GM12878 (cell line): ENCODE measurements at regions not wholly inside any gene's neighbourhood (a gene's known extent, or its start where the extent isn't known, plus 50 kb on each side); places are given as distances from the start of the nearest gene placed in this dataset.

Source experiments
- ATAC-seq: fragments of 200-7000 bp; cut with Tn5 transposase; 3 replicates; pipeline ENCODE4 v1.9.1; 2020; ENCODE audit warnings: mild to moderate bottlenecking, moderate library complexity
- BruUV-seq: library from RNA; stranded (reverse); fragments of 400-500 nt; replicated peaks from 2 replicates; lab custom pipeline; 2021; lab: Mats Ljungman, UMichigan
- CTCF ChIA-PET: fragments of 300-600 bp; sonication (Branson Sonifier 250); formaldehyde crosslinking; extraction: SDS; loops from one replicate; lab custom pipeline; 2021; ENCODE audit warnings: inconsistent platforms; lab: Yijun Ruan, JAX
- POLR2A ChIA-PET: fragments of 350-600 bp; formaldehyde crosslinking; extraction: SDS; loops from one replicate; lab custom pipeline; 2021; ENCODE audit warnings: inconsistent platforms; lab: Charles Lee
- RAD21 ChIA-PET: fragments of 300-600 bp; sonication (Branson Sonifier 250); formaldehyde crosslinking; loops from one replicate; lab custom pipeline; 2023; ENCODE audit warnings: antibody characterized with exemption; ENCODE audit not compliant: unreplicated experiment; lab: Charles Lee
- SMC1A ChIA-PET: fragments of 300-600 bp; sonication (Branson Sonifier 250); formaldehyde crosslinking; loops from one replicate; lab custom pipeline; 2023; ENCODE audit not compliant: unreplicated experiment, uncharacterized antibody; lab: Charles Lee
- DNase-seq: peaks from one replicate; pipeline ENCODE4 v3.0.0-alpha.2; 2011; ENCODE audit warnings: low read depth, low spot score
- FAIRE-seq: peaks from 3 replicates; lab custom pipeline; 2011; peaks lifted over from hg19 to GRCh38; lab: Jason Lieb, UNC
- H2AFZ ChIP-seq: 2 replicates; pipeline ENCODE4 v1.6.0; 2011; ENCODE audit warnings: low read depth, low read length, control low read depth; ENCODE audit not compliant: control insufficient read depth
- H3K27ac ChIP-seq: 2 replicates; pipeline ENCODE4 v1.5.1; 2011; ENCODE audit warnings: control low read depth; ENCODE audit not compliant: control insufficient read depth, insufficient read depth
- H3K27me3 ChIP-seq, 2 experiments: replicated peaks in 1 of 2; 2 replicates each; pipeline versions ENCODE4 v1.6.0 to v1.6.1; 2011; ENCODE audit warnings: low read length in 1 of 2; ENCODE audit not compliant: control insufficient read depth in 2 of 2, insufficient read depth in 2 of 2
- H3K36me3 ChIP-seq, 2 experiments: 2 replicates each; pipeline ENCODE4 v1.5.1; 2011; ENCODE audit warnings: low read length in 1 of 2; ENCODE audit not compliant: control insufficient read depth in 2 of 2, insufficient read depth in 2 of 2
- H3K4me1 ChIP-seq: 2 replicates; pipeline ENCODE4 v1.6.1; 2011; ENCODE audit warnings: mild to moderate bottlenecking, low read length, moderate library complexity, mixed read lengths; ENCODE audit not compliant: control insufficient read depth, insufficient read depth
- H3K4me2 ChIP-seq: 2 replicates; pipeline ENCODE4 v1.6.0; 2011; ENCODE audit warnings: control low read depth; ENCODE audit not compliant: control insufficient read depth, insufficient read depth
- H3K4me3 ChIP-seq: fragments of 200-600 bp; sonication (generic); 2 replicates; pipeline ENCODE4 v1.5.1; 2016
- H3K79me2 ChIP-seq: 2 replicates; pipeline ENCODE4 v1.6.0; 2011; ENCODE audit warnings: low read length; ENCODE audit not compliant: control insufficient read depth, insufficient read depth
- H3K9ac ChIP-seq: 2 replicates; pipeline ENCODE4 v1.8.0; 2011; ENCODE audit warnings: low read length, control low read depth, mixed read lengths; ENCODE audit not compliant: control insufficient read depth, insufficient read depth
- H3K9me3 ChIP-seq: replicated peaks from 3 replicates; pipeline ENCODE4 v1.5.1; 2011; ENCODE audit warnings: mild to moderate bottlenecking, low read length; ENCODE audit not compliant: control insufficient read depth, insufficient read depth
- H4K20me1 ChIP-seq: 2 replicates; pipeline ENCODE4 v1.6.0; 2011; ENCODE audit not compliant: control insufficient read depth, insufficient read depth
- ATF3 ChIP-seq: IDR thresholded peaks from 2 replicates; pipeline ENCODE4 v1.6.1; 2011; ENCODE audit warnings: low read depth, mild to moderate bottlenecking, low read length, moderate library complexity, borderline replicate concordance; ENCODE audit errors: extremely low read depth
- CHD2 ChIP-seq: IDR thresholded peaks from 2 replicates; pipeline ENCODE4 v1.6.1; 2011; ENCODE audit warnings: low read depth, low read length, improper control_type of control experiment, borderline replicate concordance
- HCFC1 ChIP-seq: fragments of 150-350 bp; IDR thresholded peaks from 2 replicates; pipeline ENCODE4 v1.6.1; 2014; ENCODE audit warnings: low read length
- IRF3 ChIP-seq: fragments of 450-650 bp; IDR thresholded peaks from 2 replicates; pipeline ENCODE4 v1.6.1; 2014; ENCODE audit warnings: mild to moderate bottlenecking
- IRF5 ChIP-seq: fragments of 450-650 bp; IDR thresholded peaks from 2 replicates; pipeline ENCODE4 v1.6.1; 2017; ENCODE audit warnings: borderline replicate concordance
- NBN ChIP-seq: fragments of 450-650 bp; IDR thresholded peaks from 2 replicates; pipeline ENCODE4 v1.6.1; 2016
- PAX5 ChIP-seq: IDR thresholded peaks from 2 replicates; pipeline ENCODE4 v1.6.1; 2011; ENCODE audit warnings: low read depth, low read length, borderline replicate concordance
- PML ChIP-seq: IDR thresholded peaks from 2 replicates; pipeline ENCODE4 v1.6.1; 2012; ENCODE audit warnings: low read length, inconsistent platforms
- REST ChIP-seq: IDR thresholded peaks from 2 replicates; pipeline ENCODE4 v1.6.1; 2012; ENCODE audit warnings: mild to moderate bottlenecking, low read depth, low read length
- SPI1 ChIP-seq: IDR thresholded peaks from 2 replicates; pipeline ENCODE4 v1.6.1; 2011; ENCODE audit warnings: low read depth, mild to moderate bottlenecking, low read length, moderate library complexity, borderline replicate concordance; ENCODE audit not compliant: insufficient read depth
- SRF ChIP-seq, 2 experiments: IDR thresholded peaks; 2 replicates each; pipeline ENCODE4 v1.6.1; 2011; ENCODE audit warnings: low read depth in 2 of 2, low read length in 2 of 2, mild to moderate bottlenecking in 1 of 2, moderate library complexity in 1 of 2
- TCF3 ChIP-seq: IDR thresholded peaks from 2 replicates; pipeline ENCODE4 v1.6.1; 2012; ENCODE audit warnings: low read depth, mild to moderate bottlenecking, low read length, borderline replicate concordance; ENCODE audit not compliant: insufficient read depth
- ZNF217 ChIP-seq: fragments of 450-650 bp; IDR thresholded peaks from 2 replicates; pipeline ENCODE4 v1.6.1; 2017; ENCODE audit warnings: antibody characterized with exemption, mild to moderate bottlenecking
- WGBS: methylation state at CpG from one replicate; pipeline ENCODE4 v1.1.6; 2016; ENCODE audit warnings: low lambda C conversion rate; ENCODE audit not compliant: insufficient replicate concordance, insufficient coverage; ENCODE audit errors: missing lambda C conversion rate; 5-methylcytosine and 5-hydroxymethylcytosine counted together
- in situ Hi-C: fragments of 300-500 bp; cut with MboI; formaldehyde crosslinking; loops from 9 replicates; pipeline ENCODE4 v1.14.3; 2018; ENCODE audit warnings: mixed read lengths
- intact Hi-C: fragments of 100-400 bp; cut with micrococcal nuclease; formaldehyde crosslinking; loops from one replicate; pipeline ENCODE4 v1.14.2; 2022; ENCODE audit not compliant: unreplicated experiment

- Histone ChIP-seq H3K9ac (no peak overlapping the region), H3K36me3 (no peaks in the 10 kb centered on the region), H2AFZ (no peak overlapping the region), H3K4me2 (no peak overlapping the region), H3K4me1 (peaks cover under 1% of the 10 kb centered on the region; the same call in 1 of the 2 replicates), H3K79me2 (no peaks in the 10 kb centered on the region)
- RAD21 ChIA-PET = no interaction called here
- intact Hi-C loops = no loop called here
- ATAC-seq (no peak), DNase-seq (no peak)
- no TSS peak for BruUV-seq
- SMC1A ChIA-PET = no interaction called here
- POLR2A ChIA-PET = no interaction called here
- CTCF ChIA-PET = interaction anchor here (0.8 kb wide), 1 partner anchor 657 kb away, joined by 3 read pairs; no protein-coding TSS in a partner anchor
- in situ Hi-C loops = no loop called here
- TF ChIP-seq PML (no peak), PAX5 (no peak), ATF3 (no peak), REST (no peak), CHD2 (no peak), IRF3 (no peak), ZNF217 (no peak), NBN (no peak), SPI1 (no peak), IRF5 (no peak), TCF3 (no peak), HCFC1 (no peak), SRF (IDR thresholded peaks at IDR 0.05; ENCODE audit: low read depth in 2 of 2, low read length in 2 of 2) (no peak)
- TF ChIP-seq, all 136 proteins: peak for 0
- no peaks in the 10 kb centered on the region for H4K20me1 ChIP-seq
- WGBS = 77% methylated on average over 3 of the region's 3 CpGs
- FAIRE-seq = no peak
- no peaks in the 10 kb centered on the region for H3K27me3 ChIP-seq
- H3K4me3 ChIP-seq = no peak overlapping the region
- no peak overlapping the region for H3K27ac ChIP-seq
- H3K9me3 ChIP-seq = no peaks in the 10 kb centered on the region; the same call in 1 of the 3 replicates
These were observed 337.6 kb downstream of the MLLT3 start for GRCh38 chr9:20284601-20285289.
